Lower leg skin (tissue), 4 donors: ENCODE measurements at regions not wholly inside any gene's neighbourhood (a gene's known extent, or its start where the extent isn't known, plus 50 kb on each side); places are given as distances from the start of the nearest gene placed in this dataset.

ENCODE experiments used
- DNase-seq, 2 donors: peaks; one replicate each; pipeline ENCODE4 v3.0.0-alpha.2; 2019; ENCODE audit warnings: low spot score in 2 of 2
- H3K4me3 ChIP-seq: fragments of 200-600 bp; sonication (generic); 2 replicates; pipeline ENCODE4 v1.5.1; 2017; ENCODE audit warnings: mild to moderate bottlenecking, low read depth; ENCODE audit not compliant: poor library complexity, severe bottlenecking
- POLR2A ChIP-seq, 2 donors: fragments of 450-650 bp; IDR thresholded peaks; one replicate each; pipeline ENCODE4 v1.6.1; 2016 to 2017; ENCODE audit warnings: antibody characterized with exemption in 2 of 2, mild to moderate bottlenecking in 1 of 2, moderate library complexity in 1 of 2
- WGBS, 2 donors: methylation state at CpG; one replicate each; pipeline ENCODE4 v1.1.5; 2018; 5-methylcytosine and 5-hydroxymethylcytosine counted together
- intact Hi-C: fragments of 100-400 bp; cut with DNase I; formaldehyde crosslinking; loops from one replicate; pipeline ENCODE4 v1.15.0; 2023; ENCODE audit warnings: low total_unique reads
- TF ChIP-seq, protein P1 (sequence below), 3 donors: fragments of 450-650 bp; IDR thresholded peaks; one replicate each; pipeline ENCODE4 v1.5.1; 2016; ENCODE audit warnings: antibody characterized with exemption in 3 of 3, mild to moderate bottlenecking in 3 of 3, moderate library complexity in 2 of 3

DNA sequence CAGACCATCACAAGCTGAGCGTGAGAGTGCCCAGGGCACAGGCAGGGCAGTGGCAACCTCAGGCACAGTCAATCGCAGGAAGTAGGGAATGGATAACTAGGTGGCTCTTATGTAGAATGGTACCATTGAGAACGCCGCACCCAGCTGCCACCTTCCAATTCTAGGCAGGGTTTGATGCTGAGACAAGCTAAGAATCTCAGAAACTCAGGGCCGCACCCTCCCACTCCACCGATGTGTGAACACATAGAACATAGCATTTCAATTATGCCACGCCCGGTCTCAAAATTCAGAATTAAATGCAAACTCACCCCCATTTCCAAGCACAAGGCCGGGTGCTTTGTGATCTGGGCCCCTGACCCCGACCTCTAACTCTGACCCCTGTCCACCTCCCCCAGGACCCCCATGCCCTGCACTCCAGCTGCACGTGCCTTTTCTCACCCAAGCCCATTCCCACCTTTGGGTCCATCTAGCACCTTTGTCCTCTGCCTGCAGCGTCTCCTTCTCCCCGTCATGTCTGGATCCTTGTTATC, 178.4 kb downstream of the C16orf95 start:
- TF ChIP-seq, protein P1, sequence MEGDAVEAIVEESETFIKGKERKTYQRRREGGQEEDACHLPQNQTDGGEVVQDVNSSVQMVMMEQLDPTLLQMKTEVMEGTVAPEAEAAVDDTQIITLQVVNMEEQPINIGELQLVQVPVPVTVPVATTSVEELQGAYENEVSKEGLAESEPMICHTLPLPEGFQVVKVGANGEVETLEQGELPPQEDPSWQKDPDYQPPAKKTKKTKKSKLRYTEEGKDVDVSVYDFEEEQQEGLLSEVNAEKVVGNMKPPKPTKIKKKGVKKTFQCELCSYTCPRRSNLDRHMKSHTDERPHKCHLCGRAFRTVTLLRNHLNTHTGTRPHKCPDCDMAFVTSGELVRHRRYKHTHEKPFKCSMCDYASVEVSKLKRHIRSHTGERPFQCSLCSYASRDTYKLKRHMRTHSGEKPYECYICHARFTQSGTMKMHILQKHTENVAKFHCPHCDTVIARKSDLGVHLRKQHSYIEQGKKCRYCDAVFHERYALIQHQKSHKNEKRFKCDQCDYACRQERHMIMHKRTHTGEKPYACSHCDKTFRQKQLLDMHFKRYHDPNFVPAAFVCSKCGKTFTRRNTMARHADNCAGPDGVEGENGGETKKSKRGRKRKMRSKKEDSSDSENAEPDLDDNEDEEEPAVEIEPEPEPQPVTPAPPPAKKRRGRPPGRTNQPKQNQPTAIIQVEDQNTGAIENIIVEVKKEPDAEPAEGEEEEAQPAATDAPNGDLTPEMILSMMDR (IDR thresholded peaks at IDR 0.05) = no peak
- no peak for TF ChIP-seq POLR2A (IDR thresholded peaks at IDR 0.05)
- 87 to 90% methylated on average over 13 of the region's 13 CpGs for WGBS, 2 donors
- peak in 1 of 2 donors; percentile 76 for DNase-seq
- H3K4me3 ChIP-seq = no peak overlapping the region
- intact Hi-C loops = no loop called here

DNA sequence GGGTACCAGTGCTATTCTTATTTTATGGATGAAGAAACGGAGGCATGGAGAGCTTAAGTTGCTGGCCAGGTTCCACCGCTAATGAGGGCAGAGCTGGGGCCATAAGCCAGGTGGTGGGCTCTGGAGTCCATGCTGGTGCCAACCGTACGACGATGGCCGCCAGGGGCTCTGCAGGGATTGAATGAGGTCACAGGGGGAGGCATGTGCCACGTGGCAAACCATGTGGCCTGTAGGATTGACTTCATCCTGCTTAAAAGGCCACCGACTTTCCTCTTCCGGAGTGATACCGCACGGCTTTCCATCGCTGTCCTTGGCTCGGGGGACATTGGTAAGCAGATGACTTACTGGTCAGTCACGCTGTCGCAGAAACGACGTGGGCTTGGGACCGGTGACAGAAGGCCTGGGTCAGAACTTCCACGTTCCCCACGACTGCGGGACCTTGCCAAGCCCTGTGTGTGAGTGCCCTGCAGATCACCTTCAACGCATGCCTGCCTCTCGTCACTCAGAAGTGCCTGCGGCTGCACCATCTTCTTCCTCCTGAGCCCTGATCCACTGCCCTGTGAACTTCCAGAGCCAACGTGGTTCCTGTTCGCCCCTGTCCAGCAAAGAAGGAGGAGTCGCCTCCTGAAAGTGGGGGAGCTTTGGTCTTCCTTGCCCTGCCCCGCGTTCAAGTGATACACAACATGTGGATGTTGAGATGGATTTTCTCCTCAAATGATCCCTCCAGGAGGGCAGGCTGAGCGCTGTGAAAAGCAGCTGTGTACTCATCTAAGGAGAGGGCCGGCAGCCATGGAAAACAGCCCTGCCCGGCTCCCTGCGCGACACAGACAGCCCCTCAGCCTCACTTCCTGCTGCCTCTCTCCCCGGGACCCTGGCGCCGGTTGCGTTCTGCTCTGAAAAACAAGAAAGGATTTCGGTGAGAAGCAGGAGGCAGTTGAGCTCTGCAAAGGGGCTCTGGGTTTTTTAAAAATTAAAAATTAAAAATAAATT, 176.7 kb downstream of the C16orf95 start:
- TF ChIP-seq POLR2A (IDR thresholded peaks at IDR 0.05) = no peak
- TF ChIP-seq, protein P1 (IDR thresholded peaks at IDR 0.05) = no peak
- WGBS, 2 donors = 80 to 85% methylated on average over 39 of the region's 39 CpGs
- DNase-seq = no peak
- intact Hi-C loops = no loop called here
- no peak overlapping the region for H3K4me3 ChIP-seq

DNA sequence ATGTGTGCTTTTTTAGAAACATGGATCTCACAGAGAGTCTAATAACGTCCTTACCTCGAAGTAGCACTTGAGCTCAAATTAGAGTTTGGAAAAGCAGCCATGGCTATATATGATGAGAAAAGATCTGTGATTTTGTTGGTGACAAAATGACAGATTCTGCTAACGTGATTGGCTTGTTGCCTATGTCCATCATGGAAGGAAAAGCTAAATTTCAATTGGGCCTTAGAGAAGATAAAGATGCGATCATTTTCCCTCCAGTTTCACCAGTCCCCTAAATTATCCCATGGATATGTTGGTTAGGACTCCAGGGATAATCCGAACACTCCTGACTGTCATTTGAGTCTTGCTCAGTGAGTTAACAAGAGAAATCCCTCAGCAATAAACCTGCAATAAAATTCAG, 175.8 kb downstream of the C16orf95 start:
- WGBS, 2 donors = 81 to 86% methylated on average over 5 of the region's 5 CpGs
- intact Hi-C loops = no loop called here
- TF ChIP-seq, protein P1 (IDR thresholded peaks at IDR 0.05) = no peak
- no peak for TF ChIP-seq POLR2A (IDR thresholded peaks at IDR 0.05)
- no peak overlapping the region for H3K4me3 ChIP-seq
- no peak for DNase-seq

DNA sequence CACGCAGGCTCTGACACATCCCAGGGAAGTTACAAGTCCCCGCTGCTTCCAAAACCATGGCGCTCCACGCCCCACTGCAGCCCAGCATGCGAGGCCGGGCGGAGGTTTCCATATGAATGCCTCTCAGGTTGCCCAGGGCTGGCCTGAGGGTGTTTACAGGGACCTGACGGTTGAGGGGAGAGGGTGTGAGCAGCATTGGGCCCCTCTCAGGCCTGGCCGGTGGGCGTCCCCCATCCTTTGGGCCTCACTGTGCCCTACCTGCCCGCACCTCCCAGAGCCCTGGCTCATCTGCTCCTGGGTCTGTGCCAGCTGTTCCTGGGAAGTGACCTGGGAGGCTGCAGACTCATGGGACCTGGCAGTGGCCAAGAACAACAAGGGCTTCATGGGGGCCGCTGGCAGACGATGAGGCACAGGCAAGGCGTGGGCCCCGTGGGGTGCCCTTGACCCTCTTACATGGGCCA, 173.5 kb downstream of the C16orf95 start:
- TF ChIP-seq, protein P1 (IDR thresholded peaks at IDR 0.05) = no peak
- TF ChIP-seq POLR2A (IDR thresholded peaks at IDR 0.05) = no peak
- intact Hi-C loops = no loop called here

DNA sequence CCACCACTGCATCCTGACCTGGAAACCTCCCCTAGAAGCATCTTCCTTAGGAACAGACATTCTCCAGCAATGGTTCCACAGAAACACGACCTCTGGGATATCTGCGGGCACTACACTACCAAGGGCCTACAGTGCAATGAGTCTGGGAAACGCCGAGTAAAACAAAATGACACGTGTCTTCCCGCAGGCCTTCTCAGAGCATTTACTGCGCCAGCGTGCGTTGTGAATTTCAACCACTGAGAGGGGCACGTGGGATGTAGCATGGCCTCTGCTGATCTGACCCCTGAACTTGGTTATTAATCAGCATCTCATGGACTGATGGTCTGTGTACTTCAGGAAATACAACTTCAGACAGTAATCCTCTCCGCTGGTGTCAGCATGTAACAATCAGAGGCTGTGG, 173.0 kb downstream of the C16orf95 start:
- DNase-seq = no peak
- H3K4me3 ChIP-seq = no peak overlapping the region
- TF ChIP-seq POLR2A (IDR thresholded peaks at IDR 0.05) = no peak
- TF ChIP-seq, protein P1 (IDR thresholded peaks at IDR 0.05) = no peak
- intact Hi-C loops = no loop called here
- 88 to 94% methylated on average over 11 of the region's 11 CpGs for WGBS, 2 donors

More for the DNA sequence above, 173.5 kb downstream of the C16orf95 start:
- no peak overlapping the region for H3K4me3 ChIP-seq
- 65 to 73% methylated on average over 11 to 13 of the region's 15 CpGs for WGBS, 2 donors
- no peak for DNase-seq
